Gastroesophageal sphincter (tissue), 3 donors: ENCODE measurements at regions not wholly inside any gene's neighbourhood (a gene's known extent, or its start where the extent isn't known, plus 50 kb on each side); places are given as distances from the start of the nearest gene placed in this dataset.
A peak's percentile ranks its signal among the peaks of the same experiment; 100 is the strongest.

ENCODE experiments used
- CTCF ChIP-seq, 4 experiments: fragments of 200-600 bp in 2 of 4; fragments of 450-650 bp in 2 of 4; sonication (generic) in 1 of 4; IDR thresholded peaks; one replicate each; pipeline ENCODE4 v1.5.1; 2017 to 2019; ENCODE audit warnings: antibody characterized with exemption in 4 of 4, mild to moderate bottlenecking in 2 of 4, moderate library complexity in 2 of 4
- EP300 ChIP-seq: sonication (generic); formaldehyde crosslinking; IDR thresholded peaks from one replicate; pipeline ENCODE4 v1.6.1; 2017; ENCODE audit warnings: antibody characterized with exemption, mild to moderate bottlenecking
- POLR2A ChIP-seq, 2 donors: fragments of 450-650 bp; IDR thresholded peaks; one replicate each; pipeline ENCODE4 v1.6.1; 2017; ENCODE audit warnings: antibody characterized with exemption in 2 of 2, mild to moderate bottlenecking in 2 of 2, moderate library complexity in 1 of 2

- TF ChIP-seq POLR2A (IDR thresholded peaks at IDR 0.05) = no peak
- no peak for TF ChIP-seq CTCF (IDR thresholded peaks at IDR 0.05)
- peak; percentile 96 for TF ChIP-seq EP300
Observed at GRCh38 chr16:86343027-86343795, 167.1 kb upstream of the FOXF1 start.
